K562 (cell line): ENCODE measurements at regions not wholly inside any gene's neighbourhood (a gene's known extent, or its start where the extent isn't known, plus 50 kb on each side); places are given as distances from the start of the nearest gene placed in this dataset.

Experiments
- BRD9 ChIP-seq: fragments of 450-650 bp; IDR thresholded peaks from 2 replicates; pipeline ENCODE4 v1.6.1; 2018; ENCODE audit warnings: low read depth; ENCODE audit not compliant: partially characterized antibody
- C11orf30 ChIP-seq: fragments of 450-650 bp; IDR thresholded peaks from 2 replicates; pipeline ENCODE4 v1.6.1; 2016; ENCODE audit warnings: low read depth, mild to moderate bottlenecking
- E2F3 ChIP-seq: fragments of 250-450 bp; sonication (Bioruptor Pico); IDR thresholded peaks from 2 replicates; pipeline ENCODE4 v1.4.0; 2020; ENCODE audit warnings: mild to moderate bottlenecking
- RREB1 ChIP-seq: fragments of 250-450 bp; sonication (Bioruptor Pico); IDR thresholded peaks from 2 replicates; pipeline ENCODE4 v1.4.0; 2020
- ZBTB5 ChIP-seq: fragments of 450-650 bp; IDR thresholded peaks from 2 replicates; pipeline ENCODE4 v1.6.1; 2017; ENCODE audit warnings: antibody characterized with exemption
- TF ChIP-seq, protein P1 (sequence below): fragments of 450-650 bp; IDR thresholded peaks from 2 replicates; pipeline ENCODE4 v1.6.1; 2016; ENCODE audit warnings: borderline replicate concordance
- TF ChIP-seq, protein P2 (sequence below): fragments of 200-800 bp; sonication (Bioruptor generic); IDR thresholded peaks from 2 replicates; pipeline ENCODE4 v1.6.1; 2016; ENCODE audit warnings: missing genetic modification characterization, missing compliant biosample characterization
- TF ChIP-seq, protein P3 (sequence below): fragments of 250-450 bp; sonication (Bioruptor Pico); IDR thresholded peaks from 2 replicates; pipeline ENCODE4 v1.5.0; 2021; ENCODE audit warnings: mild to moderate bottlenecking, borderline replicate concordance

DNA sequence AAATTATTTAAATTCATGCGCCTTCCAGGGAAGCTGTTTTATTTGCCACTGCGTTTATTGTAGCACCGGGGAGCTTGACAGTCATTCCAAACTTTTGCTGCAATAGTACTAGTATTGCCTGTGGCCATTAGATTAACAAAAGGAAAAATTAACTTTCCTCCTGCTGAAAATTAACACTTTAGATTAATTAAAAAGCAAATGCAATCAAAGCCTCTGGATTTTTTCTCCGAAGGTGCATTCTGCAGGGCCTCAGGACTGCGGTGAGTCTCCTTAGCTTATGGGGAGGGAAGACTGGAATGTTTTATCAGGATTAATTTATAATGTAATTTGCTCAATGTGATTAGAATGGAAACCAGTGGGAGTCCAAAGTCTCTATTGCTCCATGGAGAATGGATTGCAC lies 456.4 kb upstream of the CFAP20DC start (continued):
- TF ChIP-seq, protein P1, sequence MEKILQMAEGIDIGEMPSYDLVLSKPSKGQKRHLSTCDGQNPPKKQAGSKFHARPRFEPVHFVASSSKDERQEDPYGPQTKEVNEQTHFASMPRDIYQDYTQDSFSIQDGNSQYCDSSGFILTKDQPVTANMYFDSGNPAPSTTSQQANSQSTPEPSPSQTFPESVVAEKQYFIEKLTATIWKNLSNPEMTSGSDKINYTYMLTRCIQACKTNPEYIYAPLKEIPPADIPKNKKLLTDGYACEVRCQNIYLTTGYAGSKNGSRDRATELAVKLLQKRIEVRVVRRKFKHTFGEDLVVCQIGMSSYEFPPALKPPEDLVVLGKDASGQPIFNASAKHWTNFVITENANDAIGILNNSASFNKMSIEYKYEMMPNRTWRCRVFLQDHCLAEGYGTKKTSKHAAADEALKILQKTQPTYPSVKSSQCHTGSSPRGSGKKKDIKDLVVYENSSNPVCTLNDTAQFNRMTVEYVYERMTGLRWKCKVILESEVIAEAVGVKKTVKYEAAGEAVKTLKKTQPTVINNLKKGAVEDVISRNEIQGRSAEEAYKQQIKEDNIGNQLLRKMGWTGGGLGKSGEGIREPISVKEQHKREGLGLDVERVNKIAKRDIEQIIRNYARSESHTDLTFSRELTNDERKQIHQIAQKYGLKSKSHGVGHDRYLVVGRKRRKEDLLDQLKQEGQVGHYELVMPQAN = no peak
- TF ChIP-seq BRD9 (no peak), E2F3 (CRISPR knock-in tag) (no peak), RREB1 (CRISPR knock-in tag) (no peak), ZBTB5 (no peak), C11orf30 (no peak)
- TF ChIP-seq, protein P2, sequence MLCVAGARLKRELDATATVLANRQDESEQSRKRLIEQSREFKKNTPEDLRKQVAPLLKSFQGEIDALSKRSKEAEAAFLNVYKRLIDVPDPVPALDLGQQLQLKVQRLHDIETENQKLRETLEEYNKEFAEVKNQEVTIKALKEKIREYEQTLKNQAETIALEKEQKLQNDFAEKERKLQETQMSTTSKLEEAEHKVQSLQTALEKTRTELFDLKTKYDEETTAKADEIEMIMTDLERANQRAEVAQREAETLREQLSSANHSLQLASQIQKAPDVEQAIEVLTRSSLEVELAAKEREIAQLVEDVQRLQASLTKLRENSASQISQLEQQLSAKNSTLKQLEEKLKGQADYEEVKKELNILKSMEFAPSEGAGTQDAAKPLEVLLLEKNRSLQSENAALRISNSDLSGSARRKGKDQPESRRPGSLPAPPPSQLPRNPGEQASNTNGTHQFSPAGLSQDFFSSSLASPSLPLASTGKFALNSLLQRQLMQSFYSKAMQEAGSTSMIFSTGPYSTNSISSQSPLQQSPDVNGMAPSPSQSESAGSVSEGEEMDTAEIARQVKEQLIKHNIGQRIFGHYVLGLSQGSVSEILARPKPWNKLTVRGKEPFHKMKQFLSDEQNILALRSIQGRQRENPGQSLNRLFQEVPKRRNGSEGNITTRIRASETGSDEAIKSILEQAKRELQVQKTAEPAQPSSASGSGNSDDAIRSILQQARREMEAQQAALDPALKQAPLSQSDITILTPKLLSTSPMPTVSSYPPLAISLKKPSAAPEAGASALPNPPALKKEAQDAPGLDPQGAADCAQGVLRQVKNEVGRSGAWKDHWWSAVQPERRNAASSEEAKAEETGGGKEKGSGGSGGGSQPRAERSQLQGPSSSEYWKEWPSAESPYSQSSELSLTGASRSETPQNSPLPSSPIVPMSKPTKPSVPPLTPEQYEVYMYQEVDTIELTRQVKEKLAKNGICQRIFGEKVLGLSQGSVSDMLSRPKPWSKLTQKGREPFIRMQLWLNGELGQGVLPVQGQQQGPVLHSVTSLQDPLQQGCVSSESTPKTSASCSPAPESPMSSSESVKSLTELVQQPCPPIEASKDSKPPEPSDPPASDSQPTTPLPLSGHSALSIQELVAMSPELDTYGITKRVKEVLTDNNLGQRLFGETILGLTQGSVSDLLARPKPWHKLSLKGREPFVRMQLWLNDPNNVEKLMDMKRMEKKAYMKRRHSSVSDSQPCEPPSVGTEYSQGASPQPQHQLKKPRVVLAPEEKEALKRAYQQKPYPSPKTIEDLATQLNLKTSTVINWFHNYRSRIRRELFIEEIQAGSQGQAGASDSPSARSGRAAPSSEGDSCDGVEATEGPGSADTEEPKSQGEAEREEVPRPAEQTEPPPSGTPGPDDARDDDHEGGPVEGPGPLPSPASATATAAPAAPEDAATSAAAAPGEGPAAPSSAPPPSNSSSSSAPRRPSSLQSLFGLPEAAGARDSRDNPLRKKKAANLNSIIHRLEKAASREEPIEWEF (CRISPR knock-in tag) = no peak
- TF ChIP-seq, protein P3, sequence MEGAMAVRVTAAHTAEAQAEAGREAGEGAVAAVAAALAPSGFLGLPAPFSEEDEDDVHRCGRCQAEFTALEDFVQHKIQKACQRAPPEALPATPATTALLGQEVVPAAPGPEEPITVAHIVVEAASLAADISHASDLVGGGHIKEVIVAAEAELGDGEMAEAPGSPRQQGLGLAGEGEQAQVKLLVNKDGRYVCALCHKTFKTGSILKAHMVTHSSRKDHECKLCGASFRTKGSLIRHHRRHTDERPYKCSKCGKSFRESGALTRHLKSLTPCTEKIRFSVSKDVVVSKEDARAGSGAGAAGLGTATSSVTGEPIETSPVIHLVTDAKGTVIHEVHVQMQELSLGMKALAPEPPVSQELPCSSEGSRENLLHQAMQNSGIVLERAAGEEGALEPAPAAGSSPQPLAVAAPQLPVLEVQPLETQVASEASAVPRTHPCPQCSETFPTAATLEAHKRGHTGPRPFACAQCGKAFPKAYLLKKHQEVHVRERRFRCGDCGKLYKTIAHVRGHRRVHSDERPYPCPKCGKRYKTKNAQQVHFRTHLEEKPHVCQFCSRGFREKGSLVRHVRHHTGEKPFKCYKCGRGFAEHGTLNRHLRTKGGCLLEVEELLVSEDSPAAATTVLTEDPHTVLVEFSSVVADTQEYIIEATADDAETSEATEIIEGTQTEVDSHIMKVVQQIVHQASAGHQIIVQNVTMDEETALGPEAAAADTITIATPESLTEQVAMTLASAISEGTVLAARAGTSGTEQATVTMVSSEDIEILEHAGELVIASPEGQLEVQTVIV (CRISPR knock-in tag) = no peak
